ENCODE measurements at regions not wholly inside any gene's neighbourhood (a gene's known extent, or its start where the extent isn't known, plus 50 kb on each side); places are given as distances from the start of the nearest gene placed in this dataset.

- no peak for DNase-seq (ENCODE audit: low spot score)
These were observed 1434.3 kb upstream of the TENM3 start for GRCh38 chr4:180808862-180809261.

- DNase-seq (ENCODE audit: low spot score), result no peak
These were observed 1433.8 kb upstream of the TENM3 start for GRCh38 chr4:180809439-180809838.

GRCh38 chr4:180810581-180810980, 1432.6 kb upstream of the TENM3 start:
- DNase-seq (ENCODE audit: low spot score), result no peak

- no peak for DNase-seq (ENCODE audit: low spot score)
These were observed 1431.6 kb upstream of the TENM3 start for GRCh38 chr4:180811556-180811955.

- DNase-seq (ENCODE audit: low spot score), result no peak
These were observed 1430.4 kb upstream of the TENM3 start for GRCh38 chr4:180812783-180813182.

- DNase-seq (ENCODE audit: low spot score), result no peak
These were observed 1428.3 kb upstream of the TENM3 start for GRCh38 chr4:180814875-180815417.

- DNase-seq (ENCODE audit: low spot score), result no peak
These were observed 1425.7 kb upstream of the TENM3 start for GRCh38 chr4:180817529-180817928.

GRCh38 chr4:180823108-180823507, 1420.1 kb upstream of the TENM3 start:
- no peak for DNase-seq (ENCODE audit: low spot score)

- no peak for DNase-seq (ENCODE audit: low spot score)
These were observed 1415.8 kb upstream of the TENM3 start for GRCh38 chr4:180827232-180828009.

- no peak for DNase-seq (ENCODE audit: low spot score)
These were observed 1414.7 kb upstream of the TENM3 start for GRCh38 chr4:180828455-180829018.

- DNase-seq (ENCODE audit: low spot score), result no peak
These were observed 1411.1 kb upstream of the TENM3 start for GRCh38 chr4:180832073-180832472.

GRCh38 chr4:180840142-180840541, 1403.1 kb upstream of the TENM3 start:
- DNase-seq (ENCODE audit: low spot score), result no peak

- no peak for DNase-seq (ENCODE audit: low spot score)
These were observed 1392.8 kb upstream of the TENM3 start for GRCh38 chr4:180850318-180850940.

- DNase-seq (ENCODE audit: low spot score), result no peak
These were observed 1390.5 kb upstream of the TENM3 start for GRCh38 chr4:180852738-180853137.

- DNase-seq (ENCODE audit: low spot score), result no peak
These were observed 1388.0 kb upstream of the TENM3 start for GRCh38 chr4:180855184-180855583.

- DNase-seq (ENCODE audit: low spot score), result no peak
These were observed 1383.0 kb upstream of the TENM3 start for GRCh38 chr4:180860089-180860720.

- no peak for DNase-seq (ENCODE audit: low spot score)
These were observed 1381.6 kb upstream of the TENM3 start for GRCh38 chr4:180861651-180862050.

GRCh38 chr4:180866933-180867643, 1376.1 kb upstream of the TENM3 start:
- no peak for DNase-seq (ENCODE audit: low spot score)

- no peak for DNase-seq (ENCODE audit: low spot score)
These were observed 1372.6 kb upstream of the TENM3 start for GRCh38 chr4:180870623-180871022.

- DNase-seq (ENCODE audit: low spot score), result no peak
These were observed 1344.9 kb upstream of the TENM3 start for GRCh38 chr4:180898305-180898704.

GRCh38 chr4:180900781-180901180, 1342.4 kb upstream of the TENM3 start:
- no peak for DNase-seq (ENCODE audit: low spot score)

- no peak for DNase-seq (ENCODE audit: low spot score)
These were observed 1333.9 kb upstream of the TENM3 start for GRCh38 chr4:180909279-180909678.

All from germinal center (tissue), 1 donor.